Activated CD4-positive, alpha-beta T cell treated with anti-CD3 and anti-CD28 coated beads for 48 hours (primary cell): ENCODE measurements at regions not wholly inside any gene's neighbourhood (a gene's known extent, or its start where the extent isn't known, plus 50 kb on each side); places are given as distances from the start of the nearest gene placed in this dataset.
"Not testable (repeated sequence)": the region's sequence is repeated elsewhere in the genome, so short reads cannot be mapped to it uniquely, and the experiment has no call there.

ENCODE experiments used
- DNase-seq: peaks from one replicate; pipeline ENCODE4 v3.0.0-alpha.2; 2020

DNA sequence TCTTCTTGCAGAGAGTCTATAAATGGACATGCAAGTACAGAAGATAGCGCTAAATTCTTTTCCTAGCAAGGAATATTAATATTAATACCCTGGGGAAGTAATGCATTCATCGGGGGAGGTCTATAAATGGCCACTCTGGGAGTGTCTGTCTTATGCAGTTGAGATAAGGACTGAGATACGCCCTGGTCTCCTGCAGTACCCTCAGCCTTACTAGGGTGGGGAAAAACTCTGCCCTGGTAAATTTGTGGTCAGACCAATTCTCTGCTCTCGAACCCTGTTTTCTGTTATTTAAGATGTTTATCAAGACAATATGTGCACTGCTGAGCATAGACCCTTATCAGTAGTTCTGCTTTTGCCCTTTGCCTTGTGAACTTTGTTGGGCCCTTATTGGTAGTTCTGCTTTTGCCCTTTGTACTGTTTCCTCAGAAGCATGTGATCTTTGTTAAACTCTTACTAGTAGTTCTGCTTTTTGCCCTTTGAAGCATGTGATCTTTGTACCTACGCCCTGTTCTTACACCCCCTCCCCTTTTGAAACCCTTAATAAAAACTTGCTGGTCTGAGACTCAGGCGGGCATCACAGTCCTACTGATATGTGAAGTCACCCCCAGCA is 1956.2 kb downstream of the PCDH9 start:
- DNase-seq: not testable (repeated sequence)

- no peak for DNase-seq
Observed at GRCh38 chr13:65268009-65268408, 1962.1 kb downstream of the PCDH9 start.

DNA sequence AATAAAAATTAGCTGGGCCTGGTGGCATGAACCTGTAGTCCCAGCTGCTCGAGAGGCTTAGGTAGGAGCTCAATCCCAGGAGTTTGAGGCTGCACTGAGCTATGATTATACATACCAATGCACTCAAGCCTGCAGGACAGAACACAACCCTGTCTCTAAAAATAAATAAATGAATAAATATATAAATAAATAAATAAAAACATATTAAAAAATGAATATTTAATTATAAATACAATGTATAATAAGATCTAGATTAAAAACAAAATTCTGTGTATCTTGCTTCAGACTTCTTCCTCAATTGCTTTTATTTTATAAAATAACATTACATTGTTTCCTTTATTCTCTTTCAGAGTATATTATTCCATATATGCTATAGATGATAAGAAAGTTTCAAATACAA is 1964.1 kb downstream of the PCDH9 start:
- DNase-seq: no peak

DNA sequence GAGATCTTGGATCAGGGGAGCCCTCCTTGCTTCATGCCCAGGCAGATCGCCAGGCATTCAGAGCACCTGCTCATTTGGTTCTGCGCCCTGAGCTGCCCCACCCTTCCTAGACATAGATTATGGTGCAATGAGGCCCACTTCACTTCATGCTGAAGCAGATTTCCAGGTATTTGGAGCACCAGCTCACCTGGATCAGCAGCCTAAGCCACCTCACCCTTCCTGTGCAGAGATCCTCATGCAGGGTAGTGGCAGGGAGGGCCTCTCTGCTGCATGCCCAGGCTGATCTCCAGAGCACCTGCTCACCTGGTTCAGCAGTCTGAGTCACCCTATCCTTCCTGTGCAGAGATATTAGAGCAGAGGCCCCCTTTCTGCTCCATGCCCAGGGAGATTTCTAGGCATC is 1966.1 kb downstream of the PCDH9 start:
- no peak for DNase-seq

DNA sequence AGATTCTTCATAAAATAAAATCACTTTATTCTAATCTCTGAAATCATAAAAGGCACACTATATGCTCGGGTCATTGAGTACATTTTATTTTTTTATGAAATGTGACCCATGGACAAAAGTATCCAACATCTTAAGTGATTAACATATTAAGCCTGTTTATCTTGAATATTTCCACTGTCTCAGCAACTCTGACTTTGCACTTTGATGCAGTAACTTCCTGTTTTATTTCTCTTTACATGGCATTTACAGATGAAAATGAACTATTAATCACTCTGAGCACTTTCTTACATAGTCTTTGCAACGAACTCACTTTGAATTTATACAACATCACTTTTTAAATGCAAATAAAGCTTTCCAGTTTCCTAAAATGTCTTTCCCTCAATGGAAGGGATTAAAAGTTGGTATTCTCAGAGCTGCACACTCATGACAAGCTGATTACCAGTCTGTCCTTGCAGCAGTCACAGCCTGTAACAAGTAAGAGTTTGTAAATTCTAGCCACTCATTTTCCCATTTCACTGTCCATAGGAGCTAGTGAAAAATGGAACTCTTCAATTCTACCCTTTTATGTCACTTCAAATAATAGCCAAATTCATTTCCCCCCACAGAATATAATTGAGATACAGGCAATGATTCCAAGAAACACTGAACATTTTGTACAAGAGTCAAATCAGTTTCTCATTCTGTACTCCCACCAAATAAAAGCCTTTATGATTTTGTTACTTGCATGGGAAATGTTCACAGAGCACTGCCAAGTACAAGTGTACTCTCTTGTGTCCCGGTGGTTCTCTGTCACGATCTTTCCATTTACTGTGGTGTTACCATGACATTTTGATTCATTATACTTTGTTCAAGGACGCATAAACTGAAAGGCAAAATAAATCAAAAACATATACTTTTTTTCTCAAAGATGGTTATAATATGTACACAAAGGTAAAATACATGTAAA is 1968.9 kb downstream of the PCDH9 start:
- no peak for DNase-seq

DNA sequence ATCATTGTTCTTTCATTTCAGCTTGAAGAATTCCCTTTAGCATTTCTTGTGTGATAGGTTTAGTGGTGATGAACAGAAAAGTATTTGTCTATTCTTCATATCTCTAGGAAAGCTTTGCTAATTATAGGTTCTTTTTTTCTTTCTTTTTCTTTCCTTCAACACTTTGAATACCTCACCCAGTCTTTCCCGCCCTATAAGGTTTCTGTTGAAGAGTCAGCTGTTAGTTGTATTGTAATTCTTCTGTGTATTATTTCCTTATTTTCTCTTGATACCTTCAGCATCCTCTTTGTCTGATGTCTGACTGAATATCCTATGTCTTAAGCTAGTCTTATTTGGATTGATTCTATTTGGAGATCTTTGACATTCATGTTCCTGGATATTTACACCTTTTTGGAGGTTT is 1989.4 kb downstream of the PCDH9 start:
- DNase-seq: no peak

GRCh38 chr13:65236841-65237418 is 1993.2 kb downstream of the PCDH9 start:
- DNase-seq: no peak

DNA sequence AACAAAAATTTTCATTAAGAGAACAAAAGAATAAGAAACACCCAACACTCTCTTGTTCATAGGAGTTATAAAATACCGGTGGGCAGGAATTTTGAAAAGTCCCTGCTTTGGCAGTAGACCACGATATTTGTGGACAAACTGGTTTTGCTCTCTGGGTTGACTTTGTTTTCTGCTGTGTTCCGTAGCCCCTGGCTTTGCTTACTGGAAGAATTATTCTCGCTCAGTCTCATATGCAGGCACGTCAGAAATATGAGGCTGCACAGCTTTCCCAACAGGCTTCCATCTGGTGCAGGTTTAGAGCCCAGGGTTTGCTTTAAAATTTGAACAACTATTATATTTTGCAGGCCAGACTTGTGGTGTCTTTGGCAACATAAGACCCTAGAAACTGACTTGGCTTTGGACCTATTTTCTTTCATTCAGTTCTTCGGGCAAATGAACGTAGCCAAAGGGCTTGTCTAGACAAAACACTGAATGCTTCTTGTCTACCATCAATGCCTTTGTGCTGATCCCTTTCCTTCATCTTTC is 2012.6 kb downstream of the PCDH9 start:
- DNase-seq: no peak

DNA sequence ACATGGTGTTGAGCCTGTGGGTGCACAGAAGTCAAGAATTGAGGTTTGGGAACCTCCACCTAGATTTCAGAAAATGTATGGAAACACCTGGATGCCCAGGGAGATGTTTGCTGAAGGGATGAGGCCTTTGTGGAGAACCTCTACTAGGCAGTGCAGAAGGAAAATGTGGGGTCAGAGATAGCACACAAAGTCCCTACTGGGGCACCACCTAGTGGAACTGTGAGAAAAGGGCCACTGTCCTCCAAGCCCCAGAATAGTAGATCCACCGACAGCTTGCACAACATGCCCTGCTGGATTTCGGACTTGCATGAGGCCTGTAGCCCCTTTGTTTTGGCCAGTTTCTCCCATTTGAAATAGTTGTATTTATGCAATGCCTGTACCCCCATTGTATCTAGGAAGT is 2027.3 kb downstream of the PCDH9 start:
- DNase-seq: not testable (repeated sequence)

DNA sequence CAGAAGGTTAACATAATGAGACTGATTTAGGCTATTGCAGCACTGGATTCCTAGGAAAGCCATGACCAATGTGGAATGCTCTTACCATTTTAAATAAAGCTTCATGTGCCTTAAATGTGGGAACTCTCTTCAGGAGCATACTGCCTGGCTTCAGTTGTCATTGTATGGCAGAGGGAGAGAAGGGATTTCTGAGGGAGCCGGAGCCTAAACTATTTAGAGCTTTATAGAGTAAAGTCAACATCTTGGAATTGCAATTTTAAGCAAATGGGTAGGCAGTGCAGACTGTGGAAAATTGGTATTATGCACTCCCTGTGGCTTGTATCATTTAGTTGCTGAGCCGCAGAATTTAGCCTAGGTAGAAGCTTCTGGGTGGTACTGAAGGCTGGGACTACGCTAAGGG is 2041.4 kb downstream of the PCDH9 start:
- DNase-seq: no peak

DNA sequence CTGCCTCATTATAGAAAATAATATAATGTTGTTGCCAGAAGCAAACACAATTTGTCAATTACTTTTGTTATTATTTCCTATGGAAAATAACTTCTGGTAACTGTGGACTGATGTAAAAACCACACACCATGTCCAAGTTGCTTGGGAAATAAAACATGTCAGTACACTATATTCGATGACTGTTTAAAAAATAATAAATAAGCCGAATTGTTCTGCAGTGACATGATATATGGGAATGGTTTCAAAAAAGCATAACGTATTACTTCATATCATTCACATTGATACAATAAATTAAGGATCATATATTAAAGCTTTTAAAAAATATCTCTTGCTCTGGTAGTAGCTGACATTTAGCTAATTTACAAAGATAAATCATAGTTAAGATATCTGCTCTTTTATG is 2062.1 kb downstream of the PCDH9 start:
- no peak for DNase-seq

- DNase-seq: no peak
Observed at GRCh38 chr13:65166675-65167074, 2063.5 kb downstream of the PCDH9 start.

GRCh38 chr13:65159803-65160202 is 2070.3 kb downstream of the PCDH9 start:
- DNase-seq: no peak

DNA sequence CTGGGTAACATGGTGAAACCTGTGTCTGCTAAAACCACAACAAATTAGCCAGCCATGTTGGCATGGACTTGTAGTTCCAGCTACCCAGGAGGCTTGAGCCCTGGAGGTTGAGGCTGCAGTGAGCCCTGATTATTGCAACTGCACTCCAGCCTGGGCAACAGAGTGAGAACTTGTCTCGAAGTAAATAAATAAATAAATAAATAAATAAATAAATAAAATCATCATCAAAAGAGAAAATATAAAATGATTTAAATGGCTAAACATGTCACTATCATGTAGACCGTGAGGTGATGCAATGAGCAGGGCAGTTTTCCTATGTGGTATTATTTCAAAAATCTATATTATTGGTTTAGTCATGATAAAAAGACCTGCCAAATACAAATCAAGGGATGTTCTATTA is 2074.3 kb downstream of the PCDH9 start:
- no peak for DNase-seq

DNA sequence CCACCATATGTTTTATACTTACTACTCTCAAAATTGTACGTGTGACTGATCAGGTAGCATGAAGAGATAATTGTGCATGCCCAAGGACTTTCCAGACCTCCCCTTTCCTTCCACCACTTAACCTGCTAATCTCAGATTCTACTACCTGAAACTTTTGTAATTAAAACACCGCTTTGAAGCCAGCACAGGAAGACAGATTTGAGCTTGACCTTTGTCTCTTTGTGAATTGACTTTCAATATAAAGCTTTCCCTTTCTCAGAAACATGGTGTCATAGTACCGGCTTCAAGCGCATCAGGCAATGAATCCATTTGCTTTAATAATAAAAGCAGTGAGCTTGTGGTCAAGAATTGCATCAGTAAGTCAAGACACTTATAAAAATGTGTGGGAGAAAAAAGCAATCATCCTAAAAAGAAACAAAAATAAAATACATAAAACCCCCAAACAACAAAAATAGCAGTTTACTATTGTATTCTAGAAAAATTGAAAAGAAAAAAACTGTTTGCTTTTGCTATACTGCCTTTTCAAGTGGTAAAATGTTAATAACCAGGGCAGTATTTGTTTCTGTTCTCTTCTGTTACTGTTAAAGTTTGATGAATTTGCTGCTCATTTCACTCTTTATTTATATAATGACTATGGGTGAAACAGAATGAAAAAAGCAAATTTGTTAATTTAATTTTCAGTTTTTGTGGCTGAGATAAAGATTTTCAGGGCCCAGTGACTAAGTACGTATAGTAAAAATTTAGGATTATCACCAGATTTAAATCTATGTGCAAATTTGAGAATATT is 2075.3 kb downstream of the PCDH9 start:
- no peak for DNase-seq

- no peak for DNase-seq
Observed at GRCh38 chr13:65149687-65150086, 2080.4 kb downstream of the PCDH9 start.

DNA sequence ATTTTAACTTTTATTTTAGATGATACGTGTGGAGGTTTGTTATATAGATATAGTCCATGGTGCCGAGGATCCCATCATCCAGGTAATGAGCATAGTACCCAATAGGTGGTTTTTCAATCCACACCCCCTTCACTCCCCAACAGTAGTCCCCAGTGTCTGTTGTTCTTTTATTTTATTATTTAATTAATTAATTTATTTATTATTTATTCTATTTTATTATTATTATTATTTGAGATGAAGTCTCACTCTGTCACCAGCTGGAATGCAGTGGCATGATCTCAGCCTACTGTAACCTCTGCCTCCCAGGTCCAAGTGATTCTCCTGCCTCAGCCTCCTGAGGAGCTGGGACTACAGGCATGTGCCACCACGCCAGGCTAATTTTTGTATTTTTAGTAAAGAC is 2086.2 kb downstream of the PCDH9 start:
- DNase-seq: no peak

DNA sequence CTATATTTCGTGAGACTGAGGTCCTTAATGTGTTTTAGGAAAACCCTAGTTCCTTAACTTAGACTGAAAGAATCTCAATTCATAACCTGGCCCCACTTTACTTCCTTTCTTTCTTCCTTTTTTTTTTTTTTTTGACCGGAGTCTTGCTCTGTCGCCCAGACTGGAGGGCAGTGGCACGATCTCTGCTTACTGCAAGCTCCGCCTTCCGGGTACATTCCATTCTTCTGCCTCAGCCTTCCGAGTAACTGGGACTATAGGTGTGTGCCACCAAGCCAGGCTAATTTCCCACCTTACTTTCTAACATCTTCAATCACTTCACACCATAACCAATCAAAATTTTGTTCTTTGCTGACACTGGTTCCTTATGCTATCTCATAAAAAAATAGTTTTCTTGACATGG is 2097.0 kb downstream of the PCDH9 start:
- DNase-seq: no peak

DNA sequence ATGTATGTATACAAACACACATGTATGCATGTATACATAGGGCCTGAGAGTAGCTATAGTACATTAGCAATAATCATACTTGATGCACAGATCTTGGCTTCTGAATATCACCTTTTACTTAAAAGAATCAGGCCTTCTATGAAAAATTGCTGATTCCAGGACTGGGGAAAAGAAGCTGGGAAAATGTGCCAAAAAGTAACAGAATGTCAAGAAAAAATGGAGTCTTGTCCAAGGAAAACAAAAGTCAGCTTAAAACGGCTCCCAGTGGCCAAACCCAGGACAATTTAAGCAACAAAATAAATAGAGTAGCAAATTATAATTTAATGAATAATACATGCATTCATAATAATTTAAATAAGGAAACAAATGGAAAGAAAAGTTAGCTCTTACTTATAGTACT is 2104.9 kb downstream of the PCDH9 start:
- DNase-seq: no peak

GRCh38 chr13:65112531-65112941 is 2117.6 kb downstream of the PCDH9 start:
- DNase-seq: no peak

GRCh38 chr13:65112123-65112522 is 2118.0 kb downstream of the PCDH9 start:
- no peak for DNase-seq

DNA sequence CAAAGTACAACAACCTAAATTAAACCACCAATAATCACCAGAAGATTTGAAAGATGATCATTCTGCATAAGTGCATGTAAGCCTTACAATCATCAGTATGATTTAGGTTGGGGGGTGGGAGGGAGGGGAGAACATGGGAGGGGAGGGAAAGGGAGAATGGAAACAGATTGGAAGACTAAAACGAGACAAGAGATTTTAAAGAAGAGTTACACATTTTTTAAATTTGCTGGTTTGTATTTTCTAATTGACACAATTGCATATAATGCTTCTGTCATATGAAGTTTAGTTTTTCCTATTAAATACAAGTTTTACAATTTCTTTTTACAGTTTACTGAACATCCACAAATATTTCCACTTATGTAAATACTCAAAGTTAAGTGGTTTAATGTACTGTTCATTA is 2118.9 kb downstream of the PCDH9 start:
- no peak for DNase-seq

- DNase-seq: not testable (repeated sequence)
Observed at GRCh38 chr13:65104436-65104835, 2125.7 kb downstream of the PCDH9 start.
